Tongue (tissue), 1 donor: ENCODE measurements at regions not wholly inside any gene's neighbourhood (a gene's known extent, or its start where the extent isn't known, plus 50 kb on each side); places are given as distances from the start of the nearest gene placed in this dataset.

ENCODE experiments used
- DNase-seq: peaks from one replicate; pipeline ENCODE4 v3.0.0-alpha.2; 2015

DNA sequence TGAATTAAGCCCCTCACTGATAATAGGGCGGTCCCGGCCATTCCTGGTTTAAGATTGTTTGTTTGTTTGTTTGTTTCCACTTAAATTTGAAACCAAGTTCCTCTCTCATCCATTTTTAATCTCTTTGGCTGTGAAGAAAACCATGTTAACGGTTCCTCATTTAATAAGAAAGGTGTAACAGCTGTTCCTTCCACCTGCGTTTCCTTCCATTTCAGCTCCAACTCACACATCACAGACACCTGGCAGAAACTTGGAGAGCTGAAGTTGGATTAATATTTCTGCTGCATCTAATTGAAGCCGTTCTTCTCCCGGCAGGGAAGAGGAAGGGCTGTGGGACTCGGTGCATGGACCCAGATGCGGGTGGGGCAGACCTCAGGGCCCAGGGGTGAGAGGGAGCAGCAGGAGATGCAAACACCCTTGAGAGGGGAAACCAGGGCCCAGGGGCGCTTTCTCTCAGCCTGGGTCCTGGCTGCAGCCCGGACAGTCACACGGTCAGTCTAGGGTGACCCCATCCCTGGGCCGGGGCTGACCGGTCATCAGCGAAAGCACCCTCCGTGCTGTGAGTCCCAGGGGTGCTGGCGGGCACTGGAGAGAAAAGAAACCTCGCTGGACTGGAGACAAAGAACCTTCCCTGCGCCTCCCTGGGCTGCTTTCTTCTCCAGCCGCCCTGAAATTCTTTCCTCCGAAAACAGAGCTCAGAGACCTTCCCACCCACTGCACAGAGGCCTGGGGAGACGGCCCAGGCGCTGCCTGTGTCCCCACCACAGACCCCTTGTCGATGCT is 242.0 kb downstream of the BRD1 start:
- DNase-seq, result no peak

DNA sequence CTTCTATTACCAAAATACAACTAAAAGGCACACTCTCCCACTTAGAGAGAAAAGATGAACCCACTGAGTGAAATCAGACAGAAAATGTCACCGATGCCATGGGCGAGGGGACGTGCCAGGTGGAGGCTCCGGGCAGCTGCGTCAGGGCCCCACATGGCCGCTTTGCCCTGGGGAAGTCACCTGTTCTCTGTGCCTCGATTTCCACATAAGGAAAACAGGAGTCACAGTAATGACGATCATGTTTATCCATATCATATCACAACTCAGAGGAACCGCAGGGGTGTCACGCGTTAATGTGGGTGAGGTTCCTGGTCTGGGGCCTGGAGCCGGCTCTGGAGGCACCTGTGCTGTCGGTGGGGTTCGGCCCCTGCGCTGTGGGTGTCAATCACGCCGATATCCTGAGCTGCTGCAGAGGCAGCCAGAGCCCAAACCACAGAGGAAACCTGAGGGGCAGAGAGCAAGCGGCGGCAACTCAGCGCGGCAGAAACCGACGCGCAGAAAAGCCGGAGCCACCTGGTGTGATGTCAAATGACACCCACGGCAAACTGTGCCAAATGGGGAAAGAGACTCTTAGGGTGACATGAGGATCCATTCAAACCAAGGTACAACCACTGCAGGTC is 243.7 kb downstream of the BRD1 start:
- no peak for DNase-seq

DNA sequence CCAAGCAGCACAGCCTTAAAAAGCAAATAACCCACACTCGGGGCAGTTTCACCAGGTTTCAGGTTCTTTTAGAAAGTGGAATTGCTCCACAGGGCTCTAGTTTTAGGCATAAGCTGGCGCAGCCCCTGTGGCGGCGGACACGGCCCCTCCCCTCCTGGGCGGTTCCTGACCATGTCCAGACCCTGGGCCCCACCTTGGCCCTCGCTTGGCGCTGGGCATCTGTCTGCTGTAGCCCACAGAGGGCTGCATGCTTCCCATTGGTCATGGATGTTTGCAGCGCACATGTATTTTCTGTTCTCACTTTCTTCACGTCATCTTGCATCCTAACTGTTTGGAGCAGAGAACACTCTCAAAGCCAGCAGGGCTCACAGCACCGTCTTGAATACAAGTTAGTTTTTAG is 244.3 kb downstream of the BRD1 start:
- DNase-seq, result no peak

DNA sequence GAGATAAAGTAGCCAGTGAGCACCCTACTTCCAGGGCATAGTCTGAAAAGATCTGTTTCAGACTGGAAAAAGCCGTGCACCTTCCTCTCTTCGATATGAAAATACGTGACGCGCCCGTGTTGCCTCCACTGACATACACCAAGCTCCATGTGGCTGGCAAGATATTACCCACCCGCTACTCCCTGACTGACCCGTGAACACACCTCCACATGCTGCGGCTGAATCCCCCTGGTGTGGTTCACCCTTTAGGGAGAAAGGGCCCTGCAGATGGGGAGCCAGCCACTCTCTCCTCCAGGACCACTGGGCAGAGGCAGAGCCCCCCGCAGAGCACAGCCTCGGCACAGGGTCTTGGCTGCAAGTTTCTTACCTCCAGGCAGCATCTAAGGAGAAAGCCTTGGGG is 245.0 kb downstream of the BRD1 start:
- no peak for DNase-seq

DNA sequence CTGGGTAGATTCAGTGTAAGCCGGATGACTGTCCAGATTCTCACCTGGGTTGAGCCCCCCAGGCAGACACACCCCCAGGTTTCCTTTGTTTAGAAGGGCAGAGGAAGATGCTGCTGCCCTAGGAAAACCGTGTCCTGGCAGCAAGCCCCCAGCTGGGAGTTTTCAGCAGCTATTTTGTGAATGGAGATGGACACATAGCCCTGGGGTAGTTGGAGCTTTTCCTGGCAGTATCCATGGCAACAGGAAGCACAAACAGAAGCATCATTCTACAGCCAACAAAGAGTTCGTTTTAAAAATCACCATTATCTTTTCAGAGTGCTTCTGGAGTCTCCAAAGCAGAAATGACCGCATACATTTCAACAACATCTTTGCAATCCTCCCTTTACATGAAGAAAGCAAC is 245.5 kb downstream of the BRD1 start:
- DNase-seq, result peak; percentile 31

DNA sequence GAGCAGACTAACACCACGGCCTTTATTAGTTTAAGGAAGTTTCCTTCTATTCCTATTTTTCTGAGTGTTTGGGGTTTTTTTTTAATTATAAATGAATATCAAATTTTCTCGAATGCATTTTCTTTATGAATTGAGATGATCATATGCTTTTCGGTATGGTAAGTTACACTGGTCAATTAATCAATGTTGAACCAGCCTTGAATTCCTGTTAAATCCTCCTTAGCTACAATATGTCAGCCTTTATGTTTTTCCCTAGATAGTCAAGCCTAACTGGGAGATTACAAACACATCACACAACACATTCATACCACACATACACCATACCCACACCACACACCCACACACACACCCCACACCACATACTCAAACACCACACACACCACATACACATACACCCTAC is 247.6 kb downstream of the BRD1 start:
- no peak for DNase-seq

DNA sequence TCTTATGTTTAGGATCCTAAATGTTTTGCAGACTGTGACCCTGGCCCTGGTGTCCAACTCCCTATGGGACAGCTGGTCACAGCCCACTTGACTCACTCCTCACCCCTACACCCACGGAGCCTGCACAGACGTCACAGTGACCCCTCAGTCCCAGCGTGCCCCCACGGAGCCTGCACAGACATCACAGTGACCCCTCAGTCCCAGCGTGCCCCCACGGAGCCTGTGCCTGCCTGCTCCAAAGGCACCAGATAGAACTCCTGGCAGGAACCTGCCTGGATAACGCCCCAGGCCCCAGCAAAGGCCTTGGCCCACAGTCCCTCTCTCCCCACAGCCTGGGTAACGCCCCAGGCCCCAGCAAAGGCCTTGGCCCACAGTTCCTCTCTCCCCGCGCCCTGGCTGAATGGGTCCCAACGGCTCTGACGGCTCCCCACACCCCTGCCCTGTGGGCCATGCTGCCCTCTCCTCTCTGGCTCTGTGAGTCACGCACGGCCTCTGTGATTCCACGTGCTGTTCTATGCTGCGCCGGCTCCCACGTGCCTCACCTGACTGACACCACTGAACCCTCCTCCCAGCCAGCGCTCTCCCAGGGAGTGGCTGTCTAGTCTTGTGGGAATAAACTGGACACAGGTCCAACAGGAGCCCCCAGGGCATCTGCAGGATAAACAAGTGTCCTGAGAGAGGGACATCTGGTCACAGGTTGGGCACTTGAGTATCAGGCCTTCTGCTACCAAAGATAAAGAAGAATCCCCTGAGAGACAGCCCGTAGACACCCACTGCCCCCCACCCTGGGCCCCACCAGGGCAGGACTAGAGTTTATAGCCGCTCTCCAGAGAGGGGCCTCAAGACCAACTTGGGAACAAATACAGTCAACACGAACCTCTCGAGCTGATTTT is 250.3 kb downstream of the BRD1 start:
- no peak for DNase-seq

DNA sequence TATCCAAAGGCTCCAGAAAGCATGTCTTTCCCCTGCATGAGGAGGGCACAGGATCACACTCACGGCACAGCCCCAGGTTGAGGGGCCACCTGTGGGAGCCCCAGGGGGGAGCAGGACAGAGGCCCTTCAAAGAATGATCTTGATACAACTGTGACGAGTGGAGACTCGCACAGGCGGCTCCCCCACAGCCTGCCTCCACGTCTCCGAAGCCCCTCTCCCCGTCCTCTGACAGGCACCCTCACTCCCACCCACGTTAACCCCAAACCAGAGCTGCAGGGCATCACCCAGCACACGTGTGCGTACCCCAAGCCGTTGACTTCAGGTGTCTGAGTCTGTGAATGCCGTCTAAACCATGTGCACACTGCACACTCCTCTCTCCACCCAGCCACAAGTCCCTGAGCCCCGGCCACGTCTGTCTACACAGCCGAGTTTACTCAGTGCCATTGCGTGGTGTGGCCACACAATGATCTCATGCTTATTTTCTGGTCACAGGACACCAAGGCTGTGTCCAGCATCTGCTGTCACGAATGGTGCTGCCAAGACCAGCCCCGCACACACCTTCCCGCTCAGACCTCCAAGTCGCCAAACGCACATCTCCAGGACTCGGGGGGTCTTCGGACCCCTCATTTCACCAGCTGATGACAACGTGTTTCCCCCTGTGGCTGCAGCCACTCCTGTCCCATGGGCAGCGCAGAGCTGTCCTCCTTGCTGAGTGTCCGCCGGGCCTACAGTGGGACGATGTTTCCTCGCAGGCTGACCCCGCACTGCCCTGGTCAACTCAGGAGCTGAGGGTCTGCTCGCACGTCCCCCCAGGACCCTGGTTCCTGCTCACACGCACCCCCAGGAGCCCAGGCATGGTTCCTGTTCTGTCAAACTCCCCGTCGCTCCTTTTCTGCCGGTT is 251.2 kb downstream of the BRD1 start:
- no peak for DNase-seq

DNA sequence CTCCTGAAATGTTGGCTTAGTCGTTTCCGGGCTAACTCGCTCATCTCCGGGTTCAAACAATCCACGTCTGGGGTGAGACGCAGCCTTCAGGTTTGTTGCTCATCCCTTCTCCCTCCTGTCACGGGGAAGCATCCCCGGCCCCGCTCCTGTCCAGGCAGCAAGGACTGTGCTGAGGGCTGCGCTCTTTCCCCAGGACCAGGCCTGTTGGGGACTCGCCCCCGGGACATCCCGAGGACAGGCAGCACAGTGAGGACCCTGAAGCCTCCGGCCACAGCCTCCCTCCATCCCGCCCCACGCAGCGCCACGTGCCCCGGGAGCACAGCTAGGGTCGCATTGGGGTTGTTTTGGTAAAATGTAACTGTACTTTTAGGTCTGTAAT is 252.0 kb downstream of the BRD1 start:
- no peak for DNase-seq

DNA sequence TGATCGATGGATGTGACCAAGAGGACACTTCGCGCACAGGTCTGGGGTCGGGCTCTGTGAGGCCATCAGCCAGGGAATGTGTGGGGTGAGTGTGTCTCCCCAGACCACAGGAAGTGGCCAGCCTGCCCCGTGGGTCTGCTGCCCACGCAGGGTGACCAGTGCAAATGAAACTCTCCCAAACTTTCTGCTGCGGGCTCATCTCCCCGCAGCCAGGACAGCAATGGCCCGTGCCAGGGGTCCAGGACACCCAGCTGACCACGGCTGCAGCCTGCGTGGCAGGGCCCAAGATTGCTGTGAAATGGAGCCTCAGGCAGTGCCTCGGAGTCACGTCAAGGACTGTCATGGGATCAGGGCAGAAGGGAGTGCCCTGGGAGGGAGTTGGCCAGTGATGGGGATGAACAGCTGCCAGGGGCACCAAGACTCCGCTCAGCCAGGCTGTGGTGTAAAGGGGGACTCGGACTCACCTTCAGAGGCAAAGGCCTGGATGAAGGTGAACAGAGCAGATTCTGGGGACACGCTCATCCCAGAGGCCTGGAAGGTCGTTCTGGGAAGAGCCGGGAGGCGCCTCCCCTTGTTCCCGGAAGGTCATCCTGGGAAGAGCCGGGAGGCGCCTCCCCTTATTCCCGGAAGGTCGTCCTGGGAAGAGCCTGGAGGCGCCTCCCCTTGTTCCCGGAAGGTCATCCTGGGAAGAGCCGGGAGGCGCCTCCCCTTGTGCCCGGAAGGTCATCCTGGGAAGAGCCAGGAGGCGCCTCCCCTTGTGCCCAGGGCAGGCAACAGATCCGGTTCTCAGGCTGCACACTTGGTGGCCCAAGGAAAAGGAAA is 252.6 kb downstream of the BRD1 start:
- DNase-seq, result peak; percentile 27

DNA sequence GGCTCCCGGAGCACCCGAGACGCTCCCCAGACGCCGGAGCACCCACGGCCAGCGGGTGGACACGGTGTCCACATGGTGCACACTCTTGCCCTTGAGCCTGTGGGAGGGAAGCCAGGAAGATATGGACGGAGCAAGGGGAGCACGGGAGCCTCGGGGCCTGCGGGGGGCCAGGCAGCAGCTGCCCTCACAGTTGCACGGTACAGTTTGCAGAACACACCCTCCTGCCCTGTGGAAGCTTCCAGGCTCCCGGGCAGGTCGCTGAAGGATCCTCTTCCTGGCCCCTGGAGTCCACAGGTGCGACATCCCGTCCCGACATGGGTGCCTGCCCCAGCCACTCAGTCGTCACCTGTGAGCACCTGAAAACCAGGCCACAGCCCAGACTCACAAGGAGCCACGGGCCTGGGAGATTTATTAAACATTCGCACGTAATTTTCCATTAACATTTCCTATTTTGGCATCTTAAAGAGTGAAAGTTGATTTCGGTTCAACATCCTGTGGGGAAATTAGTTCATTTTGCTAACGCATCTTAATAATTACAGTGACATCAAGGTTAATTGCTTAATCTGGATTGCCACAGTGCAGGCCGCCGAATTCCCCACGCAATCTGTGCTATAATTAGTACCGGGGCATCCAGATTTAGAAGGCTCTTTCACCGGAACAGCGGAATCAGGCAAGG is 253.3 kb downstream of the BRD1 start:
- DNase-seq, result no peak

DNA sequence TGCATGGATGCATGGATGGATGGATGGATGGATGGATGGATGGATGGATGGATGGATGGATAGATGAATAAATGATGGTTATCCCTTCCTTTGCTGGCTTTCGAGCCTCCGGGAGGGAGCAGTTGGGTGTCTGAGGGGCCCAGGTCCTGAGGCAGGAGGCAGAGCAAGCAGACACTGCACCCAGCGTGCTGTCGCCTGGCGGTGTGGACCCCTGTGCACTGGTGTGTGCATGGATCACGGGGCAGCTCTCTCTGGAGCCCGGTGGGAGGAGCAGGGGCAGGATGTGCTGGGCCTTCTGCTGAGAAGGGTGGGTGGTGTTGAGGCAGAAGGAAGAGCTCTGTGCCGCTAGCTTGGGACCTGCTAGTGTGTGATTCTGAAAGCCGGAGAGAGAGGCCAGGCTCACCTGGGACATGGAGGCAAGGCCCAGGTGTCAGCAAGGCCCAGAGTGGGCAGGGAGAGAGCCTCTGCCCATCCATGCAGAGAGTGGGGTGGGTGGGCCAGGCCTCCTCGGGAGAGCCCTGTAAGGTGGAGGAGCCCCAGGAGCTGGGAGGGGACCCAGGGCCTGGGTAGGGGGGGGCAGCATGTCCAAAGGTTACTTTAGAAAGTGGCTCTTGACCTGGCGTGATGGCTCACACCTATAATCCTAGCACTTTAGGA is 254.4 kb downstream of the BRD1 start:
- no peak for DNase-seq

DNA sequence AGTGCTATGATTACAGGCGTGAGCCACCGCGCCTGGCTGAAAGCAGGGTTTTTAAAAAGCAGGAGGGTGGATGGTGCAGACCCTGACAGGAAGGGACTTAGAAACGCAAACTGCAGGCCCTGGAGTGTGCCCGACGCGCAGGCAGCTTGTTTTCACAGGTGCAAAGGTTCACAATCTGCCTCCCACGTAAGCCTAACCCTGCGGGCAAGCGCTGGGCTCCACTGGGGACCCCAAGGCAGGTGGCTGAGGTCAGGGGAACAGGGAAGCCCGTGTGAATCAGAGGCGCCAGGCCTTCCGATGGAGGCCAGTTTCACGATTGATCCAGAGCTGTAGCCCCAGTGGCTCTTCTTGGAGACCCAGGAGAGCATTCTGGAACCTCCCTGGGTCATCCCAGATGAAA is 256.3 kb downstream of the BRD1 start:
- no peak for DNase-seq

DNA sequence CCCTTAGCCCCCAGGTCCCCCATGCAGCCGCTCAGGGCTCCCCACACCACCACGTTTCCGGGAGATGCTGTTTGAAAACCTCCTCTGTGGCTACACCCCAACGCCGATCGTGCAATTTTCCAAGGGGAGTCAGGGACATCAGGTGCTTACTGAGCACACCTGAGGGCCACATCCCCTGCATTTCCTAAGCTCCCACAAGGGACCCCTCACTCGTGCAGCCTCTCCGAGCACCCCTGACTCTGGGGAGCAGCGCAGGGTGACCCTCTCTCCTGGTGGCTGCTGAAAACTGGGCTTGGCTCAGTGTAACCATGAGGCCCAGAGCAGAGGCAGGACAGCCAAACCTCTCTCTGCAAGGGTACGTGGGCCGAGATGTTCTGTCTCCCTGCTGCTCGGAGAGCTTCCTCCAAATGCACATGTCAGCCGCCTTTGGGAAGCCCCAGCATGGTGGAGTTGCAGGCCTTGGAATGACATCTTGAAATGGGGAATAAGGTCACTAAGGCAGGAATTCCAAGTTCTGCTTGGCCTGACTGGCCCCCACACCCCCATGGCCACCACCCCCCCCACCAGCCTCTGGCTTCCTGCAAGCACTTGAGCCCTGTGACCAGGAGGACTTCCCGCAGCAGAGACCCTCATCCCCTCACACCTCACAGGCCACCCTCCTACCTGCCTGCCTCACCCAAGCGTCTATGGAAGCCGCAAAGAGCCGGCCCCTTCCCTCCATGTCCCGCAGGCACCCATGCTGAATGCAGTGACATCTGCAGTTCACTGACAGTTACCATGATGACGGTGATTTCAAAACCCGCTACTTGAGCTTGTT is 257.4 kb downstream of the BRD1 start:
- no peak for DNase-seq

DNA sequence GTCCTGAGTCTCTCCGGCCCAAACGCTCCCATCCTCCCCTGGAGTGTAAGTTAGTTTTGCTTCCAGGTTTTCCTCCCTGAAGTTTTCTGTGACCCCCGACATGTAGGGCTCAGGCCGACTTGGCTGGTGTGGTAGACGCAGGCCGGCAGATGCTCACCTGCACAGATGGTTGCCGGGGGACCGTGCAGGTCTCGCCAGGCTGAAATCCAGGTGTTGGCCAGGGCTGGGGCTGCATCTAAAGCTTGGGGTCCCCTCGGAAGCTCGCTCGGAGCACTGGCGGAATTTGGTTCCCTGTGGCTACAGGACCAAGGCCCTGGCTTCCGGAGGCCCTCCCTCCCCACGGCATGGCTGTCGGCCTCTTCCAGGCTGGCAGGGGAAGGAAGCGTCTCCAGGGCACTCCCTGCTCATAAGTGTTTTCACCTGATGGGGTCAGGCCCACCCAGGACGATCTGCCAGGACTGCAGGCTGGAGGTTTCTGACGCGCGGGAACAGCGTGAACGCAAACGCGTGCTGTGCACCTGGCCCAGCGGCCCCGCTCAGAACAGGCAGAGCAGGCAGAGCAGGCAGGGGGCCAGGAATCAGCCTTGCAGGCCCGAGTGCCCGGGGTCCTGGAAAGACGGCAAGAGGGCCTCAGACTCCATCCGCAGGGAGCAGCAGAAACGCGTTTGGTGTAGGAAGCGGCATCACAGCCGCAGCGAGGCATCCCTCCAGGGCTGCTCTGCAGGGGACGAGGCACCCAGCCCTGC is 258.2 kb downstream of the BRD1 start:
- no peak for DNase-seq

DNA sequence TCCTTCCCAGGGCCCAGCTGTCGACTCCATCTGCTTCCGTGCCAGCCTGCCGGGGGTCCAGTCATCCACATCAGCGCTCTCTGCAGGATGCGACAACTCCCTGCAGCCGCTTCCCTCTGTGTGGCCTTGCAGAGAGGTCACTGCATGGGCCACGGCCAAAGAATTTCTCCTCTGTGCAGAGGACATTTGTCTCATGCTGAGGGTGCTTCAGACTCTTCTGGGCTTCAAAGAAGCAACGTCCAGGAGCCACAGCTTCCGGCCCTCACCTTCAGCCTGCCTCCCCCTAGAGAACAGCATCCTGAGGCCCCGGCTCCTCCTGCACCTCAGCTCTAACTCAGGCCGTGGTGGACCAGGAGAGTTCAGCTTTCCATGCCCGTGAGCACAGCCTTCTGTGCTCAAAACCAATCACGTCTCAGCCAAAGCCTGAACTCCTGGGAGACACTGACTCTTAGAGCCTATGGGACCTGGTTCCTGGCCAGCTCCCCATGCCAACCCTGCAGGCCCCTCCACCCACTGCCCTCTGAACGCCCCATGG is 258.9 kb downstream of the BRD1 start:
- DNase-seq, result no peak

DNA sequence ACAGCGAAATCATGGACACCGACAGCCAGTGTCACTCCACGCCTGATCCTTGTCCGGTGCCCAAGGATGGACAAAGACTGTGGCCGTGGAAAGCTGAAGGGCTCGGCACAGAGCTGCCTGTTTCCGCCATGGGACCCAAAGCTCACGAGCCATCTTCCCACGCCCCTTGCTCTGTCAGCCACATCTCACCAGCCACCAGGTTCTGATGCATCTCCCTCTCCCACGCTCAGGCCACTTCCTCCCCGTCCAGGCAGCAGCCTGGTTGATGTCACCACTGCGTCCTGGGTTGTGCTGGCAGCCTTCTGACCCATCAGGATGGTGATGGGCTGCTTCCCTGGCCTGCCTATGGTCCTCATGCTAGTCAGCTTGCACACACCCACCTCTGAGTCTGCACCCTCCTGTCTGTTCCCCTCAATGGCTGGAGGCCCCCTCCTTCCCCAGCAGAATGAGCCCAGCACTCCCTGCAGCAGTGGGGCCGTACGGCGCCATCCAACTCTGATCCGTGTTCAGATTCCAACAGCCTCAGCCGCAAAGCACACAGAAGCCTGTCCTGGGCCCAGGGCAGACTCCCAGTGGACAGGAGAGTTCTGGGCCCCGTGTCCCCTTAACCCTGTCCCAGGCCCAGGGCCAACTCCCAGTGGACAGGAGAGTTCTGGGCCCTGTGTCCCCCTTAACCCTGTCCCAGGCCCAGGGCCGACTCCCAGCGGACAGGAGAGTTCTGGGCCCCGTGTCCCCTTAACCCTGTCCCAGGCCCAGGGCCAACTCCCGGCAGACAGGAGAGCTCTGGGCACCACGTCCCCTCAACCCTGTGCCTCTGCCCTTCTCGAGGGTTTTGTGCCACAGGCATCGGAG is 259.5 kb downstream of the BRD1 start:
- no peak for DNase-seq
